Mesendoderm (in vitro differentiated cells): ENCODE measurements at regions not wholly inside any gene's neighbourhood (a gene's known extent, or its start where the extent isn't known, plus 50 kb on each side); places are given as distances from the start of the nearest gene placed in this dataset.

Experiments used
- DNase-seq: peaks from one replicate; pipeline ENCODE4 v3.0.0; 2013
- H2AK5ac ChIP-seq: 2 replicates; pipeline ENCODE4 v1.6.1; 2013; ENCODE audit warnings: low read length, inconsistent platforms
- H2BK120ac ChIP-seq: 2 replicates; pipeline ENCODE4 v1.6.1; 2013; ENCODE audit warnings: low read depth, mild to moderate bottlenecking, low read length, moderate library complexity, mixed read lengths
- H2BK15ac ChIP-seq: replicated peaks from 2 replicates; pipeline ENCODE4 v1.6.1; 2013; ENCODE audit warnings: low read depth, mild to moderate bottlenecking, moderate library complexity
- H2BK5ac ChIP-seq: 2 replicates; pipeline ENCODE4 v1.6.1; 2013; ENCODE audit warnings: low read length, inconsistent platforms
- H3K18ac ChIP-seq: 2 replicates; pipeline ENCODE4 v1.6.1; 2013; ENCODE audit warnings: mild to moderate bottlenecking, low read length, mixed read lengths
- H3K23ac ChIP-seq: one replicate; pipeline ENCODE4 v1.6.1; 2013; ENCODE audit warnings: low read length
- H3K27ac ChIP-seq: 2 replicates; pipeline ENCODE4 v1.5.1; 2013; ENCODE audit warnings: low read depth, mild to moderate bottlenecking, inconsistent platforms, low read length, moderate library complexity
- H3K27me3 ChIP-seq: 2 replicates; pipeline ENCODE4 v1.6.1; 2013; ENCODE audit warnings: low read length, control low read depth, mild to moderate bottlenecking, inconsistent platforms; ENCODE audit not compliant: insufficient read depth, poor library complexity
- H3K36me3 ChIP-seq: 2 replicates; pipeline ENCODE4 v1.6.1; 2013; ENCODE audit warnings: low read length, inconsistent platforms; ENCODE audit not compliant: control insufficient read depth, insufficient read depth
- H3K4ac ChIP-seq: one replicate; pipeline ENCODE4 v1.6.1; 2013; ENCODE audit warnings: low read depth, mild to moderate bottlenecking, low read length, moderate library complexity
- H3K4me1 ChIP-seq: 2 replicates; pipeline ENCODE4 v1.6.1; 2013; ENCODE audit warnings: low read depth, low read length, inconsistent platforms; ENCODE audit not compliant: control insufficient read depth
- H3K4me2 ChIP-seq: 2 replicates; pipeline ENCODE4 v1.6.1; 2013; ENCODE audit warnings: low read length
- H3K4me3 ChIP-seq: 2 replicates; pipeline ENCODE4 v1.5.1; 2013; ENCODE audit warnings: mild to moderate bottlenecking, low read length
- H3K56ac ChIP-seq: one replicate; pipeline ENCODE4 v1.6.1; 2013; ENCODE audit warnings: low read length
- H3K79me1 ChIP-seq: 2 replicates; pipeline ENCODE4 v1.6.1; 2013; ENCODE audit warnings: low read length, inconsistent platforms
- H3K79me2 ChIP-seq: 2 replicates; pipeline ENCODE4 v1.6.1; 2013; ENCODE audit warnings: mild to moderate bottlenecking, low read length; ENCODE audit not compliant: control insufficient read depth, insufficient read depth
- H3K9ac ChIP-seq: 2 replicates; pipeline ENCODE4 v1.6.1; 2013; ENCODE audit warnings: low read length, inconsistent platforms
- H4K5ac ChIP-seq: one replicate; pipeline ENCODE4 v1.6.1; 2013; ENCODE audit warnings: low read length
- H4K8ac ChIP-seq: one replicate; pipeline ENCODE4 v1.6.1; 2013; ENCODE audit warnings: low read depth, mild to moderate bottlenecking, control low read depth, low read length, moderate library complexity
- WGBS: extraction: QIAGEN DNeasy Blood & Tissue Kit; methylation state at CpG from one replicate; pipeline ENCODE4 v1.1.7; 2013; ENCODE audit warnings: low lambda C conversion rate, missing lambda C conversion rate; ENCODE audit not compliant: insufficient coverage; ENCODE audit errors: extremely low coverage; 5-methylcytosine and 5-hydroxymethylcytosine counted together

DNA sequence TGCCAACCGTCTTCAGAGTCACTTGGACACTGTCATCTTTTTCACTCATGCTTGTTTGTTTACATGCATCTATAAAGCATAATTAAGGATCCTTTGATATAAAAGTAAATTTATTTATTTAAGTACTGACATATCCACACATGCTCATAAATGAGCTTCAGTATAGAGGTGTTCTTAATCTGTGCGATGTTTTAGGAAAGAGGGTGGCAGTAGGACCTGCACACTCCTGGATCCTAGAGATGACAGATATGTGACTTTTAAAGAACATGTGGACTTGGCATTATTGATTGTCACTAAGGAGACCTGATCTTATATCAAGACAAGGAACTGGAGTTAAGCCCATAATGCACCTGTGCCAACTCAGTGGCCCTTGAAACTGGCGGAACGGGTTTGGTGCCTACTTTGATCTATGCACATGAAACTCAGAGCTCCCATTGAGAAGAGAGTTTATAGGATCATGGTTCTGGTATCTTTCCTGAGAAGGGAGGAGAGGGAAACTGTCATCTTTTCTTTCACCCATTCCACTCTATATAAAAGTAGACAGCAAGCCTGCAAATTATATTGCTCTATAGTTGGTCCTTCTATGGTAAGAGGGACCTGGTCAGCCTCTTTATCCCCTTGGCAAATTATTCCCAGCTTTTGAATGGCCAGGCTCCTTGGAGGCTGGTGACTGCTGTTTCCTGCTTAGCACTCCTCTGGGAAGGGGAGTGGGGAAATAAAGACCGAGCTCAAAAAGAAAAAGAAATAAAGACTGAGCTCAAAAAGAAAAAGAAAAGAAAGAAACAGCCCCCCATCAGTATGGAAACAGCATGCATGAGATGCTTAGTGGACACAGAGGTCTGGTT lies 57.8 kb upstream of the LIFR start:
- Histone ChIP-seq H3K4me2 (no peak overlapping the region), H3K27ac (no peak overlapping the region), H3K79me2 (no peaks in the 10 kb centered on the region), H2BK120ac (peak overlapping the region; percentile 67), H3K36me3 (no peaks in the 10 kb centered on the region), H3K23ac (no peak overlapping the region), H3K4ac (no peak overlapping the region), H3K56ac (peak overlapping the region; percentile 73), H3K18ac (peak overlapping the region; percentile 45), H4K8ac (peak overlapping the region; percentile 79), H4K5ac (peak overlapping the region; percentile 53), H3K27me3 (no peaks in the 10 kb centered on the region), H2BK5ac (peak overlapping the region; percentile 92), H2BK15ac (no peak overlapping the region), H3K4me1 (peaks cover 11% of the 10 kb centered on the region), H3K79me1 (no peaks in the 10 kb centered on the region), H3K9ac (no peak overlapping the region), H2AK5ac (peak overlapping the region; percentile 20), H3K4me3 (no peak overlapping the region)
- no CpG with 5 or more reads among the region's 5 CpGs for WGBS
- no peak for DNase-seq

GRCh38 chr5:38615042-38615441 lies 58.6 kb upstream of the LIFR start:
- H4K8ac ChIP-seq, result no peak overlapping the region
- H2AK5ac ChIP-seq, result no peak overlapping the region
- no peak overlapping the region for H3K27ac ChIP-seq
- H3K27me3 ChIP-seq, result no peaks in the 10 kb centered on the region
- H3K79me2 ChIP-seq, result no peaks in the 10 kb centered on the region
- no peak overlapping the region for H3K56ac ChIP-seq
- H4K5ac ChIP-seq, result no peak overlapping the region
- WGBS, result no CpG with 5 or more reads among the region's 1 CpG
- peaks cover 8% of the 10 kb centered on the region for H3K4me1 ChIP-seq
- peak; percentile 81 for DNase-seq
- no peaks in the 10 kb centered on the region for H3K79me1 ChIP-seq
- no peak overlapping the region for H3K9ac ChIP-seq
- no peak overlapping the region for H2BK15ac ChIP-seq
- no peak overlapping the region for H3K4me3 ChIP-seq
- no peak overlapping the region for H3K4ac ChIP-seq
- no peaks in the 10 kb centered on the region for H3K36me3 ChIP-seq
- H3K4me2 ChIP-seq, result no peak overlapping the region
- H3K18ac ChIP-seq, result peak overlapping the region; percentile 56
- H2BK120ac ChIP-seq, result no peak overlapping the region
- H2BK5ac ChIP-seq, result peak overlapping the region; percentile 90
- H3K23ac ChIP-seq, result no peak overlapping the region

DNA sequence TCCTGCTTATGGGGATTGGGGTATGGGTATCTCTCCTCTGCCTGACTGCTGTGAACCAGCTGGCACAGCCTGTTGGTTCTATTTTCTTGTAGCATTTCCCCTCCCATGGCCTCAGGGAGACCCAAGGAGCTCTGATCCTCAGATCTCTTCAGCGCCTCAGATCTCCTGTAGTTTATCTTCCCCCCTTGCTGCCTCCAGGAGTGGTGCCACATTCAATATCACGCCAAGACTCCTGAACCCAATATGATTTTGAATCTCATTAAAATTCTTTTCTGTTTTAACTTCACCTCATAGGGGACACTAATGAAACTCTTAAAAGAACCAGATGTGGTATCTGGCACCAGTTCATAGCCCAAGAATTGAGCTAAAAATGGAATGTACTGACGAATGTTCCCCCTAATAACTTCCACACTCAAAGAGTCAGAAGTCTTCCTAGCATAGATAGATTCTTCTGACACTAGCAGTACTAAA lies 59.6 kb upstream of the LIFR start:
- Histone ChIP-seq H4K8ac (no peak overlapping the region), H3K4ac (no peak overlapping the region), H3K27me3 (no peaks in the 10 kb centered on the region), H2BK15ac (no peak overlapping the region), H3K36me3 (no peaks in the 10 kb centered on the region), H3K79me2 (no peaks in the 10 kb centered on the region), H2BK5ac (peak overlapping the region; percentile 48), H3K23ac (no peak overlapping the region), H2AK5ac (no peak overlapping the region), H4K5ac (no peak overlapping the region), H3K79me1 (no peaks in the 10 kb centered on the region), H3K4me3 (no peak overlapping the region), H3K18ac (peak overlapping the region; percentile 9), H2BK120ac (no peak overlapping the region), H3K56ac (peak overlapping the region; percentile 49), H3K9ac (no peak overlapping the region), H3K27ac (no peak overlapping the region), H3K4me2 (no peak overlapping the region), H3K4me1 (peaks cover 8% of the 10 kb centered on the region)
- DNase-seq, result peak; percentile 66
- no CpG with 5 or more reads among the region's 3 CpGs for WGBS

DNA sequence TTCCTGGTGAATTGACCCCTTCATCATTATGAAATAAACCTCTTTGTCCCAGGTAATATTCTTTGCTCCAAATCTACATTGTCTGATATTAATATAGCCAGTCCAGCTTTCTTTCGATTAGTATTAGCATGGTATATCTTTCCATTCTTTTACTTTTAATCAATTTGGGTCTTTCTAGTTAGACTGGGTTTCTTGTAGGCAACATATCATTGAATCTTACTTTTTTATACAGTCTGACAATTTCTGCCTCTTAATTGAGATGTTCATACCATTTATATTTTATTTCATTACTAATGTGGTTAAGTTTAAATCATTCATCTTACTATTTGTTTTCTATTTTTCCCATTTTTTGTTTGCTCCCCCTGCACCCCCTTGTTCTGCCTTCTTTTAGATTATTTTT lies 61.7 kb upstream of the LIFR start:
- no peak overlapping the region for H3K4ac ChIP-seq
- no peaks in the 10 kb centered on the region for H3K36me3 ChIP-seq
- H3K4me1 ChIP-seq, result peaks cover 11% of the 10 kb centered on the region
- no peak overlapping the region for H3K4me2 ChIP-seq
- no peak overlapping the region for H3K56ac ChIP-seq
- no peak overlapping the region for H2BK120ac ChIP-seq
- H3K79me2 ChIP-seq, result no peaks in the 10 kb centered on the region
- no peak overlapping the region for H3K18ac ChIP-seq
- H3K4me3 ChIP-seq, result no peak overlapping the region
- no peaks in the 10 kb centered on the region for H3K27me3 ChIP-seq
- H4K5ac ChIP-seq, result no peak overlapping the region
- H4K8ac ChIP-seq, result no peak overlapping the region
- H3K9ac ChIP-seq, result no peak overlapping the region
- no peak overlapping the region for H3K23ac ChIP-seq
- no peaks in the 10 kb centered on the region for H3K79me1 ChIP-seq
- H2AK5ac ChIP-seq, result no peak overlapping the region
- WGBS, result no CpG with 5 or more reads among the region's 1 CpG
- no peak for DNase-seq
- H3K27ac ChIP-seq, result no peak overlapping the region
- H2BK15ac ChIP-seq, result no peak overlapping the region
- no peak overlapping the region for H2BK5ac ChIP-seq

GRCh38 chr5:38621331-38621730 lies 64.9 kb upstream of the LIFR start:
- H2BK15ac ChIP-seq, result no peak overlapping the region
- H2BK120ac ChIP-seq, result no peak overlapping the region
- peaks cover 3% of the 10 kb centered on the region for H3K4me1 ChIP-seq
- H3K23ac ChIP-seq, result no peak overlapping the region
- DNase-seq, result peak; percentile 77
- H4K5ac ChIP-seq, result no peak overlapping the region
- H2AK5ac ChIP-seq, result no peak overlapping the region
- no peaks in the 10 kb centered on the region for H3K79me1 ChIP-seq
- no peak overlapping the region for H3K18ac ChIP-seq
- H3K9ac ChIP-seq, result no peak overlapping the region
- no peak overlapping the region for H3K4me2 ChIP-seq
- no peaks in the 10 kb centered on the region for H3K36me3 ChIP-seq
- no peak overlapping the region for H3K4ac ChIP-seq
- no peaks in the 10 kb centered on the region for H3K27me3 ChIP-seq
- H2BK5ac ChIP-seq, result no peak overlapping the region
- H4K8ac ChIP-seq, result no peak overlapping the region
- no peak overlapping the region for H3K4me3 ChIP-seq
- no peak overlapping the region for H3K27ac ChIP-seq
- no peaks in the 10 kb centered on the region for H3K79me2 ChIP-seq
- H3K56ac ChIP-seq, result no peak overlapping the region
